Trophoblast cell (in vitro differentiated cells and primary cell): ENCODE measurements at regions not wholly inside any gene's neighbourhood (a gene's known extent, or its start where the extent isn't known, plus 50 kb on each side); places are given as distances from the start of the nearest gene placed in this dataset.

ENCODE experiments used
- DNase-seq, 2 donors: peaks; one replicate each; pipeline ENCODE4 v3.0.0-alpha.2; 2016
- H2AFZ ChIP-seq: 2 replicates; pipeline ENCODE4 v1.6.1; 2013; ENCODE audit warnings: low read length, moderate library complexity, mild to moderate bottlenecking; ENCODE audit not compliant: insufficient read depth, poor library complexity
- H2AK5ac ChIP-seq: 2 replicates; pipeline ENCODE4 v1.6.1; 2013; ENCODE audit warnings: mild to moderate bottlenecking, low read length
- H2BK120ac ChIP-seq: 2 replicates; pipeline ENCODE4 v1.6.1; 2013; ENCODE audit warnings: low read length, mild to moderate bottlenecking, moderate library complexity; ENCODE audit not compliant: insufficient read depth, poor library complexity
- H2BK12ac ChIP-seq: 2 replicates; pipeline ENCODE4 v1.6.1; 2013; ENCODE audit warnings: mild to moderate bottlenecking, low read length, moderate library complexity
- H2BK5ac ChIP-seq: 2 replicates; pipeline ENCODE4 v1.6.1; 2013; ENCODE audit warnings: low read length, low read depth, moderate library complexity, mild to moderate bottlenecking; ENCODE audit not compliant: poor library complexity
- H3K14ac ChIP-seq: 2 replicates; pipeline ENCODE4 v1.6.1; 2013; ENCODE audit warnings: mild to moderate bottlenecking, low read length
- H3K18ac ChIP-seq: 2 replicates; pipeline ENCODE4 v1.6.1; 2013; ENCODE audit warnings: mild to moderate bottlenecking, low read length
- H3K23ac ChIP-seq: 2 replicates; pipeline ENCODE4 v1.6.1; 2013; ENCODE audit warnings: low read length
- H3K27ac ChIP-seq: 2 replicates; pipeline ENCODE4 v1.5.1; 2013; ENCODE audit warnings: low read depth, mild to moderate bottlenecking, inconsistent platforms, low read length, moderate library complexity
- H3K27me3 ChIP-seq: 2 replicates; pipeline ENCODE4 v1.6.1; 2013; ENCODE audit warnings: inconsistent platforms, mild to moderate bottlenecking, low read length, moderate library complexity; ENCODE audit not compliant: insufficient read depth
- H3K36me3 ChIP-seq, 2 experiments: 1 replicate in 1 of 2; 2 replicates in 1 of 2; pipeline ENCODE4 v1.6.1; 2013; ENCODE audit warnings: low read length in 2 of 2, mild to moderate bottlenecking in 2 of 2, moderate library complexity in 1 of 2; ENCODE audit not compliant: insufficient read depth in 2 of 2, control insufficient read depth in 1 of 2
- H3K4ac ChIP-seq: 2 replicates; pipeline ENCODE4 v1.6.1; 2013; ENCODE audit warnings: low read depth, mild to moderate bottlenecking, low read length, moderate library complexity
- H3K4me1 ChIP-seq, 2 experiments: 1 replicate in 1 of 2; 2 replicates in 1 of 2; pipeline ENCODE4 v1.6.1; 2013; ENCODE audit warnings: low read length in 2 of 2, mild to moderate bottlenecking in 2 of 2, moderate library complexity in 1 of 2; ENCODE audit not compliant: insufficient read depth in 2 of 2, control insufficient read depth in 1 of 2
- H3K4me2 ChIP-seq: 2 replicates; pipeline ENCODE4 v1.6.1; 2013; ENCODE audit warnings: inconsistent platforms, mild to moderate bottlenecking, low read length, moderate library complexity
- H3K4me3 ChIP-seq: 2 replicates; pipeline ENCODE4 v1.5.1; 2013; ENCODE audit warnings: mild to moderate bottlenecking, low read depth, low read length, inconsistent platforms
- H3K79me1 ChIP-seq: one replicate; pipeline ENCODE4 v1.6.1; 2013; ENCODE audit warnings: low read length
- H3K79me2 ChIP-seq: 2 replicates; pipeline ENCODE4 v1.6.1; 2013; ENCODE audit warnings: low read length, mild to moderate bottlenecking; ENCODE audit not compliant: control insufficient read depth, insufficient read depth, poor library complexity
- H3K9ac ChIP-seq: 2 replicates; pipeline ENCODE4 v1.6.1; 2013; ENCODE audit warnings: mild to moderate bottlenecking, low read length
- H3K9me3 ChIP-seq: 2 replicates; pipeline ENCODE4 v1.6.1; 2013; ENCODE audit warnings: low read depth, mild to moderate bottlenecking, control low read depth, inconsistent platforms, low read length; ENCODE audit not compliant: insufficient read depth
- H4K12ac ChIP-seq: 2 replicates; pipeline ENCODE4 v1.6.1; 2013; ENCODE audit warnings: low read depth, mild to moderate bottlenecking, low read length, moderate library complexity
- H4K8ac ChIP-seq: 2 replicates; pipeline ENCODE4 v1.6.1; 2013; ENCODE audit warnings: low read depth, mild to moderate bottlenecking, low read length, moderate library complexity
- H4K91ac ChIP-seq: one replicate; pipeline ENCODE4 v1.6.1; 2013; ENCODE audit warnings: low read depth, mild to moderate bottlenecking, low read length, moderate library complexity
- WGBS: extraction: QIAGEN DNeasy Blood & Tissue Kit; methylation state at CpG from one replicate; pipeline ENCODE4 v1.1.7; 2013; ENCODE audit warnings: missing lambda C conversion rate; ENCODE audit not compliant: insufficient read length, insufficient coverage; ENCODE audit errors: extremely low coverage; 5-methylcytosine and 5-hydroxymethylcytosine counted together

DNA sequence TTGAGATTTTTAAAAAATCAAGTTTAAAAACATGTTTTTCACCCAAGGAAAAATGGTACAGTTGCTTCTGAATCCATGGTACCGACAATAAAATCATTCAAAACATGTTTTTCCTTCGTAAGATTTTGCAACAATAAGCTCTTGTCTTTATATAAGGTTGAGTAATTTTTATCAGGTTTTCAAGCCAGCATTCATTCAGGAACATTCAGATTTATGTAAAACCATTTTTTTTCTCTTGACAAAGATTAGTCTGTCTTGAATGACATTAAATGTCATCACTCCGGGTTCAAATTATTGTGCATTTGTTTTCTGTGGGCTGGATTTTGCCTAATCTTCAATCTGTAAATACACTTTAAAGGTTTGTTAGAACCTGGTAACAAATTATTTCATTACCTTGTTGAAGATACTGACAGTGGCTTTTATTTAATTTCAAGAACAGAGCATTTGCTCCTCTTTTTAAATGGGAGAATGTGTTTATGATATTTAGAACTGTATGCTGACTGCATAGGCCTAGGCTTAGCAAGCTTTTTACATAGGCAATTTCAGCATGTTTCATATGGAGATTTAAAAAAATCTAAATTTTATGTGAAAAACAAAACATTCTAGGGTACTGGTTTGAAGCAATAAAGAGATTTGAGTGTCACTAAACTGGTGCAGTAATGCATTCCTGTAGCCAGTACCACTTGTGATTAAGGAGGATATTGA is 336.4 kb upstream of the HAND2 start:
- no peak for DNase-seq
- no peaks in the 10 kb centered on the region for H3K9me3 ChIP-seq
- no peak overlapping the region for H2BK12ac ChIP-seq
- no peak overlapping the region for H3K14ac ChIP-seq
- no peak overlapping the region for H3K4me3 ChIP-seq
- no peaks in the 10 kb centered on the region for H3K79me1 ChIP-seq
- no peak overlapping the region for H3K4ac ChIP-seq
- H2BK120ac ChIP-seq, result no peak overlapping the region
- no peak overlapping the region for H4K91ac ChIP-seq
- H4K12ac ChIP-seq, result no peak overlapping the region
- no peak overlapping the region for H2AFZ ChIP-seq
- no peak overlapping the region for H4K8ac ChIP-seq
- H3K36me3 ChIP-seq, result no peaks in the 10 kb centered on the region
- H3K18ac ChIP-seq, result no peak overlapping the region
- no peak overlapping the region for H2BK5ac ChIP-seq
- WGBS, result no CpG with 5 or more reads among the region's 3 CpGs
- H2AK5ac ChIP-seq, result no peak overlapping the region
- no peaks in the 10 kb centered on the region for H3K4me1 ChIP-seq
- no peaks in the 10 kb centered on the region for H3K79me2 ChIP-seq
- no peaks in the 10 kb centered on the region for H3K27me3 ChIP-seq
- no peak overlapping the region for H3K4me2 ChIP-seq
- H3K23ac ChIP-seq, result no peak overlapping the region
- H3K27ac ChIP-seq, result no peak overlapping the region
- H3K9ac ChIP-seq, result no peak overlapping the region

DNA sequence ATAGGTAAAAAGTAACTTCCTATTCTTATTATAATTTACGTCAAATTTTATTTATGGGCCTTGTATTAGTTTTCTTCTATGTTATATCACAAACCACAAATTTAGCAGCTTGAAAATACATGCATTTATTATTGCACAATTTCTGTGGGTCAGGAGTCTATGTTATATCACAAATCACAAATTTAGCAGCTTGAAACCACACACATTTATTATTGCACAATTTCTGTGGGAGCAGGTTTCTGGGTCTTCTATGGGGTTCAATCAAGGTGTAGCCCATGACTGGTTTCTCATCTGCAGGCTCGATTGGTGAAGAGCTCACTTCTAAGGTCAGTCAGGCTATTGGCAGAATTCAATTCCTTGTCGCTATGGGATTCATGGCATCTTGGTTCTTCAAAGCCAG is 332.7 kb upstream of the HAND2 start:
- H3K23ac ChIP-seq, result no peak overlapping the region

DNA sequence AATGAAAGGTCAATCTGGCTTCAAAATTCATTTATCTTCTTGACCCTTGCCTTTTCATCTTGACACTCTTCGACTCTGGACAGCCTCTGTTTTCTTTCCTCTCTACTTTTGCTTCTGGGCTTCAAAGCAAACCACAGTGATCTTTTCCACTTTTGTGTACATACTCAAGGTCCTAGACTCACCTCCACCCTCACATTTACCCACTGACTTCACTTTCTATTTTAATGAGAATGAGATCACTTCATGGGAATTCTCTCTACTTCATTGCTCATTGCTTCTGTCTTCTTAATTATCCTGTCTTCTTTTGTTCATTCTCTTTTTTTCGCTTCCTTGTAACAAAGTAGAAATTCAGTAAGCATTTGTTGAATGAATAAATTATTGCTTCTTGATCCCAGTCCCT is 330.1 kb upstream of the HAND2 start:
- H3K4ac ChIP-seq, result no peak overlapping the region
- H4K91ac ChIP-seq, result no peak overlapping the region
- H2BK120ac ChIP-seq, result no peak overlapping the region
- H3K14ac ChIP-seq, result no peak overlapping the region
- H3K23ac ChIP-seq, result no peak overlapping the region
- H3K27ac ChIP-seq, result no peak overlapping the region
- no peak overlapping the region for H2AK5ac ChIP-seq
- WGBS, result no CpG with 5 or more reads among the region's 2 CpGs
- no peaks in the 10 kb centered on the region for H3K79me1 ChIP-seq
- H3K4me3 ChIP-seq, result no peak overlapping the region
- no peak overlapping the region for H4K12ac ChIP-seq
- H3K27me3 ChIP-seq, result no peaks in the 10 kb centered on the region
- H3K36me3 ChIP-seq, result no peaks in the 10 kb centered on the region
- no peak for DNase-seq
- no peak overlapping the region for H3K18ac ChIP-seq
- no peak overlapping the region for H4K8ac ChIP-seq
- no peak overlapping the region for H3K4me2 ChIP-seq
- H2AFZ ChIP-seq, result no peak overlapping the region
- no peaks in the 10 kb centered on the region for H3K9me3 ChIP-seq
- H2BK12ac ChIP-seq, result no peak overlapping the region
- no peak overlapping the region for H2BK5ac ChIP-seq
- no peak overlapping the region for H3K9ac ChIP-seq
- H3K4me1 ChIP-seq, result no peaks in the 10 kb centered on the region
- no peaks in the 10 kb centered on the region for H3K79me2 ChIP-seq

More for the DNA sequence above, 332.7 kb upstream of the HAND2 start:
- no peaks in the 10 kb centered on the region for H3K27me3 ChIP-seq
- no peak overlapping the region for H3K14ac ChIP-seq
- H3K79me2 ChIP-seq, result no peaks in the 10 kb centered on the region
- no peaks in the 10 kb centered on the region for H3K79me1 ChIP-seq
- no peak overlapping the region for H2BK5ac ChIP-seq
- H3K36me3 ChIP-seq, result no peaks in the 10 kb centered on the region
- H3K27ac ChIP-seq, result no peak overlapping the region
- H2AFZ ChIP-seq, result no peak overlapping the region
- H4K8ac ChIP-seq, result no peak overlapping the region
- DNase-seq, result no peak
- no CpG with 5 or more reads among the region's 3 CpGs for WGBS
- H3K4me1 ChIP-seq, result no peaks in the 10 kb centered on the region
- no peak overlapping the region for H2BK12ac ChIP-seq
- H3K9me3 ChIP-seq, result no peaks in the 10 kb centered on the region
- no peak overlapping the region for H3K4me2 ChIP-seq
- no peak overlapping the region for H4K12ac ChIP-seq
- H3K4me3 ChIP-seq, result no peak overlapping the region
- no peak overlapping the region for H2AK5ac ChIP-seq
- no peak overlapping the region for H2BK120ac ChIP-seq
- H3K4ac ChIP-seq, result no peak overlapping the region
- no peak overlapping the region for H3K18ac ChIP-seq
- H3K9ac ChIP-seq, result no peak overlapping the region
- no peak overlapping the region for H4K91ac ChIP-seq

DNA sequence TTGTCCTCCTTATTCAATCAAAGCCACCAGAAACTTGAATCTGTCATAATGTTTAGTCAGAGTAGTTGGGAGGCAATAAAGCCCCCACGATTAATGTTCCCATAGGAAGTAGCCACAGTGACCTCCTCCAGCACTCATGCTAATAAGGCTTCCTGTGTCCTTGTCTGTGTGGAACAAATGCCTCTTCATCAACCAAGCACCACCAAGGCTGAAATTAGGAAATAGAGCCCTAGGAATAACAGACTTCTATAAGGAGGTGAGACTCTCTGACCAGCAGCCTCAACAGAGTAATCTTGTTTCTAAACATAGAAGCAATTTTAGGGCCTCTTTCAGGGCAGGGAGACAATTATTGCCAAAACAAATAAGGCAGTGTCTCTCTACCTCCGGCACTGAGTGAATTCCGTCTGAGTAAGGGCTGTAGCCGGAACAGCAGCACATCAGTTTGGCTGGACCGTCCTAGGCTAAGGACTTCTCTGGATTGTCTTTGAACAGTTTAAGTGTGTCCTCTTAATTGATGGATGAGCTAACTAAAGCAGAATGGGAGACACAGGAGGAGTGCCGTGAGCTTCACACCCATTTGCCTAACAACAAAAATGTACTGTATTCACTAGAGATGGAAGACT is 329.2 kb upstream of the HAND2 start:
- no peak overlapping the region for H3K4me3 ChIP-seq
- H2BK120ac ChIP-seq, result no peak overlapping the region
- no peaks in the 10 kb centered on the region for H3K27me3 ChIP-seq
- no peaks in the 10 kb centered on the region for H3K9me3 ChIP-seq
- H3K4ac ChIP-seq, result no peak overlapping the region
- H3K36me3 ChIP-seq, result no peaks in the 10 kb centered on the region
- H3K23ac ChIP-seq, result no peak overlapping the region
- no peak overlapping the region for H3K18ac ChIP-seq
- no peak overlapping the region for H3K9ac ChIP-seq
- no peak overlapping the region for H2AK5ac ChIP-seq
- H2BK12ac ChIP-seq, result no peak overlapping the region
- no peak for DNase-seq
- no peak overlapping the region for H4K8ac ChIP-seq
- H3K4me1 ChIP-seq, result no peaks in the 10 kb centered on the region
- H2AFZ ChIP-seq, result no peak overlapping the region
- no peak overlapping the region for H3K27ac ChIP-seq
- no peak overlapping the region for H4K12ac ChIP-seq
- no CpG with 5 or more reads among the region's 6 CpGs for WGBS
- H3K4me2 ChIP-seq, result no peak overlapping the region
- H4K91ac ChIP-seq, result no peak overlapping the region
- H2BK5ac ChIP-seq, result no peak overlapping the region
- H3K79me2 ChIP-seq, result no peaks in the 10 kb centered on the region
- no peaks in the 10 kb centered on the region for H3K79me1 ChIP-seq
- no peak overlapping the region for H3K14ac ChIP-seq
